ENCODE measurements at regions not wholly inside any gene's neighbourhood (a gene's known extent, or its start where the extent isn't known, plus 50 kb on each side); places are given as distances from the start of the nearest gene placed in this dataset.

GRCh38 chr2:128384956-128385355, 66.3 kb upstream of the HS6ST1 start:
- no peak overlapping the region for H3K9ac ChIP-seq (ENCODE audit: control insufficient read depth, extremely low read depth, insufficient read depth, low read length)
- H3K4me3 ChIP-seq (ENCODE audit: control insufficient read depth in 2 of 3, extremely low read depth in 1 of 3, insufficient read depth in 2 of 3, low read depth in 1 of 3, low read length in 3 of 3), result no peak overlapping the region
- H3K79me2 ChIP-seq (ENCODE audit: control insufficient read depth, insufficient read depth, low read length), result no peaks in the 10 kb centered on the region
- no peak overlapping the region for H2AFZ ChIP-seq (ENCODE audit: control insufficient read depth, low read length)
- TF ChIP-seq CTCF (optimal IDR thresholded peaks at IDR 0.05 in 1 of 3, IDR thresholded peaks at IDR 0.05 in 1 of 3, conservative IDR thresholded peaks at IDR 0.05 in 1 of 3; ENCODE audit: extremely low read depth in 1 of 3, insufficient read depth in 2 of 3, low read length in 3 of 3), result no peak
- no peak for TF ChIP-seq EZH2 (IDR thresholded peaks at IDR 0.05; ENCODE audit: low read length)
- no peak for FAIRE-seq
- no peaks in the 10 kb centered on the region for H3K4me1 ChIP-seq (ENCODE audit: control insufficient read depth, extremely low read depth, insufficient read depth, low read length)
- dilution Hi-C loops (cut with MboI; ENCODE audit: extremely low pct_ligation_motif_present, low sequenced_read_pairs), result no loop called here
- no peak overlapping the region for H3K4me2 ChIP-seq (ENCODE audit: control insufficient read depth, extremely low read depth, insufficient read depth, low read depth, low read length)
- DNase-seq (ENCODE audit: low read depth, low spot score), result no peak
- no peaks in the 10 kb centered on the region for H4K20me1 ChIP-seq (ENCODE audit: control insufficient read depth, extremely low read depth, insufficient read depth, low read length)
- H3K36me3 ChIP-seq (ENCODE audit: control insufficient read depth in 2 of 2, extremely low read depth in 1 of 2, insufficient read depth in 2 of 2, low read length in 2 of 2), result no peaks in the 10 kb centered on the region
- H3K9me1 ChIP-seq (ENCODE audit: control insufficient read depth, extremely low read depth, insufficient read depth, low read length), result no peaks in the 10 kb centered on the region
- H3K9me3 ChIP-seq (ENCODE audit: control insufficient read depth, low read depth, low read length), result no peaks in the 10 kb centered on the region
- H3K27ac ChIP-seq (ENCODE audit: control insufficient read depth, insufficient read depth, low read length), result no peak overlapping the region
- H3K27me3 ChIP-seq (ENCODE audit: control insufficient read depth, extremely low read depth, insufficient read depth, low read length), result no peaks in the 10 kb centered on the region

DNA sequence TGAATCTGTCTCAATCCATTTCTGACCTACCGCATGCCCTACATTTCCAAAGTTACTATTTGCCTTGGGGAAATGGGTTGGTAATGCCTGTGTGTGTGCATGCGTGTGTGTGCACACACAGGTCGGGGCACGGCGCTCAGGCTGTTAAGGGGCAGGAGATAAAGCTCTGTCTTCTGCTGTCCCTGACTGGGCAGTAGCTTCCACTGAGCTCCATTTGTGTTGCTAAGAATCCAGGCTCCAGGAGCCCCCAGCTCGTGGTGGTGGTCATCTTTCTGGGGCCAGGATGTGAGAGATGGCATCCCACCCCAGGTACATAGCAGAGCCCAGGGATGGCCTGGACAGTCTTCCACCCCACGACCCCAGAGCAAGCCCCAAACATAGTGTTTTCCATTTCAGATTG, 66.7 kb upstream of the HS6ST1 start:
- TF ChIP-seq CTCF (optimal IDR thresholded peaks at IDR 0.05 in 1 of 3, IDR thresholded peaks at IDR 0.05 in 1 of 3, conservative IDR thresholded peaks at IDR 0.05 in 1 of 3; ENCODE audit: extremely low read depth in 1 of 3, insufficient read depth in 2 of 3, low read length in 3 of 3) (no peak), EZH2 (IDR thresholded peaks at IDR 0.05; ENCODE audit: low read length) (no peak)
- Histone ChIP-seq H3K79me2 (ENCODE audit: control insufficient read depth, insufficient read depth, low read length) (no peaks in the 10 kb centered on the region), H3K9ac (ENCODE audit: control insufficient read depth, extremely low read depth, insufficient read depth, low read length) (no peak overlapping the region), H3K4me3 (ENCODE audit: control insufficient read depth in 2 of 3, extremely low read depth in 1 of 3, insufficient read depth in 2 of 3, low read depth in 1 of 3, low read length in 3 of 3) (no peak overlapping the region), H2AFZ (ENCODE audit: control insufficient read depth, low read length) (no peak overlapping the region), H3K9me1 (ENCODE audit: control insufficient read depth, extremely low read depth, insufficient read depth, low read length) (no peaks in the 10 kb centered on the region), H3K36me3 (ENCODE audit: control insufficient read depth in 2 of 2, extremely low read depth in 1 of 2, insufficient read depth in 2 of 2, low read length in 2 of 2) (no peaks in the 10 kb centered on the region), H4K20me1 (ENCODE audit: control insufficient read depth, extremely low read depth, insufficient read depth, low read length) (no peaks in the 10 kb centered on the region), H3K4me1 (ENCODE audit: control insufficient read depth, extremely low read depth, insufficient read depth, low read length) (no peaks in the 10 kb centered on the region), H3K27me3 (ENCODE audit: control insufficient read depth, extremely low read depth, insufficient read depth, low read length) (no peaks in the 10 kb centered on the region), H3K27ac (ENCODE audit: control insufficient read depth, insufficient read depth, low read length) (no peak overlapping the region), H3K9me3 (ENCODE audit: control insufficient read depth, low read depth, low read length) (no peaks in the 10 kb centered on the region), H3K4me2 (ENCODE audit: control insufficient read depth, extremely low read depth, insufficient read depth, low read depth, low read length) (no peak overlapping the region)
- DNase-seq (ENCODE audit: low read depth, low spot score) (no peak), FAIRE-seq (no peak)
- dilution Hi-C loops (cut with MboI; ENCODE audit: extremely low pct_ligation_motif_present, low sequenced_read_pairs), result no loop called here
